ENCODE measurements at regions not wholly inside any gene's neighbourhood (a gene's known extent, or its start where the extent isn't known, plus 50 kb on each side); places are given as distances from the start of the nearest gene placed in this dataset.

GRCh38 chr7:136530831-136531230 lies 337.6 kb upstream of the CHRM2 start:
- Mint-ChIP-seq H3K27me3 (ENCODE audit: low read depth, unreplicated experiment) (no peaks in the 10 kb centered on the region), H3K9me3 (ENCODE audit: unreplicated experiment) (no peaks in the 10 kb centered on the region), H3K36me3 (ENCODE audit: low read depth, unreplicated experiment) (no peaks in the 10 kb centered on the region), H3K27ac (ENCODE audit: unreplicated experiment) (no peak overlapping the region), H3K4me1 (ENCODE audit: low read depth, unreplicated experiment) (peaks cover 9% of the 10 kb centered on the region), H3K4me3 (ENCODE audit: unreplicated experiment) (no peak overlapping the region)
- peaks cover 10% of the 10 kb centered on the region for H3K4me1 ChIP-seq (ENCODE audit: insufficient read depth, low read length)
- TF ChIP-seq CTCF (IDR thresholded peaks at IDR 0.05; ENCODE audit: insufficient read depth, low read depth, low read length): no peak
- TF ChIP-seq EZH2 (IDR thresholded peaks at IDR 0.05; ENCODE audit: insufficient read depth, low read length): no peak
- H3K4me2 ChIP-seq (ENCODE audit: low read length): no peak overlapping the region
- no peaks in the 10 kb centered on the region for H3K79me2 ChIP-seq (ENCODE audit: insufficient read depth, low read length)
- H4K20me1 ChIP-seq (ENCODE audit: insufficient read depth, low read length): no peaks in the 10 kb centered on the region
- no peak overlapping the region for H3K27ac ChIP-seq (ENCODE audit: low read depth, low read length)
- H3K27me3 ChIP-seq (ENCODE audit: insufficient read depth, low read length): no peaks in the 10 kb centered on the region
- H3K4me3 ChIP-seq (ENCODE audit: insufficient read depth, low read depth, low read length): no peak overlapping the region
- no peaks in the 10 kb centered on the region for H3K36me3 ChIP-seq (ENCODE audit: insufficient read depth, low read length)
- no peaks in the 10 kb centered on the region for H3K9me3 ChIP-seq (ENCODE audit: insufficient read depth, low read depth, low read length)
- no peak for FAIRE-seq
- H3K9ac ChIP-seq (ENCODE audit: low read length): no peak overlapping the region
- no peak overlapping the region for H2AFZ ChIP-seq (ENCODE audit: low read depth, low read length)
- no peak for DNase-seq (ENCODE audit: low read depth)

GRCh38 chr7:136528329-136528728 lies 340.1 kb upstream of the CHRM2 start:
- Mint-ChIP-seq H3K9me3 (ENCODE audit: unreplicated experiment) (no peaks in the 10 kb centered on the region), H3K4me1 (ENCODE audit: low read depth, unreplicated experiment) (peaks cover 9% of the 10 kb centered on the region), H3K4me3 (ENCODE audit: unreplicated experiment) (no peak overlapping the region), H3K27me3 (ENCODE audit: low read depth, unreplicated experiment) (no peaks in the 10 kb centered on the region), H3K27ac (ENCODE audit: unreplicated experiment) (peak overlapping the region; percentile 67), H3K36me3 (ENCODE audit: low read depth, unreplicated experiment) (no peaks in the 10 kb centered on the region)
- Histone ChIP-seq H2AFZ (ENCODE audit: low read depth, low read length) (peak overlapping the region; percentile 1), H3K4me2 (ENCODE audit: low read length) (peak overlapping the region; percentile 45), H3K79me2 (ENCODE audit: insufficient read depth, low read length) (no peaks in the 10 kb centered on the region), H3K4me1 (ENCODE audit: insufficient read depth, low read length) (peaks cover 10% of the 10 kb centered on the region), H3K27me3 (ENCODE audit: insufficient read depth, low read length) (no peaks in the 10 kb centered on the region), H3K9me3 (ENCODE audit: insufficient read depth, low read depth, low read length) (no peaks in the 10 kb centered on the region), H4K20me1 (ENCODE audit: insufficient read depth, low read length) (no peaks in the 10 kb centered on the region), H3K36me3 (ENCODE audit: insufficient read depth, low read length) (no peaks in the 10 kb centered on the region), H3K9ac (ENCODE audit: low read length) (no peak overlapping the region), H3K4me3 (ENCODE audit: insufficient read depth, low read depth, low read length) (no peak overlapping the region), H3K27ac (ENCODE audit: low read depth, low read length) (peak overlapping the region; percentile 3)
- DNase-seq (ENCODE audit: low read depth) (peak; percentile 90), FAIRE-seq (no peak)
- TF ChIP-seq CTCF (IDR thresholded peaks at IDR 0.05; ENCODE audit: insufficient read depth, low read depth, low read length): no peak
- TF ChIP-seq EZH2 (IDR thresholded peaks at IDR 0.05; ENCODE audit: insufficient read depth, low read length): no peak

- TF ChIP-seq EZH2 (IDR thresholded peaks at IDR 0.05; ENCODE audit: insufficient read depth, low read length) (no peak), CTCF (IDR thresholded peaks at IDR 0.05; ENCODE audit: insufficient read depth, low read depth, low read length) (no peak)
- H3K27ac Mint-ChIP-seq (ENCODE audit: unreplicated experiment): no peak overlapping the region
- no peaks in the 10 kb centered on the region for H3K9me3 Mint-ChIP-seq (ENCODE audit: unreplicated experiment)
- Histone ChIP-seq H3K27ac (ENCODE audit: low read depth, low read length) (peak overlapping the region; percentile 3), H3K9me3 (ENCODE audit: insufficient read depth, low read depth, low read length) (no peaks in the 10 kb centered on the region), H3K9ac (ENCODE audit: low read length) (no peak overlapping the region), H3K4me3 (ENCODE audit: insufficient read depth, low read depth, low read length) (no peak overlapping the region), H2AFZ (ENCODE audit: low read depth, low read length) (no peak overlapping the region), H3K27me3 (ENCODE audit: insufficient read depth, low read length) (no peaks in the 10 kb centered on the region), H3K36me3 (ENCODE audit: insufficient read depth, low read length) (no peaks in the 10 kb centered on the region), H3K79me2 (ENCODE audit: insufficient read depth, low read length) (no peaks in the 10 kb centered on the region), H3K4me2 (ENCODE audit: low read length) (no peak overlapping the region), H4K20me1 (ENCODE audit: insufficient read depth, low read length) (no peaks in the 10 kb centered on the region), H3K4me1 (ENCODE audit: insufficient read depth, low read length) (peaks cover 10% of the 10 kb centered on the region)
- H3K27me3 Mint-ChIP-seq (ENCODE audit: low read depth, unreplicated experiment): no peaks in the 10 kb centered on the region
- no peak overlapping the region for H3K4me3 Mint-ChIP-seq (ENCODE audit: unreplicated experiment)
- DNase-seq (ENCODE audit: low read depth) (no peak), FAIRE-seq (no peak)
- peaks cover 13% of the 10 kb centered on the region for H3K4me1 Mint-ChIP-seq (ENCODE audit: low read depth, unreplicated experiment)
- no peaks in the 10 kb centered on the region for H3K36me3 Mint-ChIP-seq (ENCODE audit: low read depth, unreplicated experiment)
Observed at GRCh38 chr7:136527554-136527953, 340.9 kb upstream of the CHRM2 start.
